IMR-90 (cell line): ENCODE measurements at regions not wholly inside any gene's neighbourhood (a gene's known extent, or its start where the extent isn't known, plus 50 kb on each side); places are given as distances from the start of the nearest gene placed in this dataset.

Source experiments
- ATAC-seq: fragments of 200-7000 bp; cut with Tn5 transposase; 2 replicates; pipeline ENCODE4 v1.9.1; 2020; ENCODE audit warnings: low read depth, mild to moderate bottlenecking, moderate library complexity
- BruUV-seq: library from RNA; stranded (reverse); fragments of 400-500 nt; replicated peaks from 2 replicates; lab custom pipeline; 2021; lab: Mats Ljungman, UMichigan
- CTCF ChIA-PET: fragments of 300-600 bp; formaldehyde crosslinking; extraction: SDS; loops from one replicate; lab custom pipeline; 2021; ENCODE audit warnings: antibody characterized with exemption; lab: Yijun Ruan, JAX
- POLR2A ChIA-PET: fragments of 300-600 bp; sonication (Branson Sonifier 250); formaldehyde crosslinking; loops from one replicate; lab custom pipeline; 2022; ENCODE audit warnings: antibody characterized with exemption; ENCODE audit not compliant: unreplicated experiment; lab: Charles Lee
- DNase-seq: peaks from one replicate; pipeline ENCODE4 v3.0.0; 2013
- H2AFZ ChIP-seq: replicated peaks from 2 replicates; pipeline ENCODE3; 2013; ENCODE audit warnings: low read length, mild to moderate bottlenecking; ENCODE audit not compliant: poor library complexity
- H2AK5ac ChIP-seq: 2 replicates; pipeline ENCODE4 v1.6.1; 2013; ENCODE audit warnings: low read depth, low read length, inconsistent platforms
- H2AK9ac ChIP-seq: replicated peaks from 2 replicates; pipeline ENCODE3; 2013; ENCODE audit warnings: mild to moderate bottlenecking, low read depth, low read length, moderate library complexity; ENCODE audit not compliant: poor library complexity
- H2BK120ac ChIP-seq: 2 replicates; pipeline ENCODE4 v1.6.1; 2013; ENCODE audit warnings: low read depth, low read length, inconsistent platforms
- H2BK15ac ChIP-seq: 3 replicates; pipeline ENCODE4 v1.6.1; 2013; ENCODE audit warnings: low read depth, low read length, inconsistent platforms
- H2BK20ac ChIP-seq: 2 replicates; pipeline ENCODE4 v1.6.1; 2013; ENCODE audit warnings: low read depth, mild to moderate bottlenecking, inconsistent platforms, low read length, moderate library complexity
- H2BK5ac ChIP-seq: 2 replicates; pipeline ENCODE4 v1.6.1; 2013; ENCODE audit warnings: mild to moderate bottlenecking, low read depth, low read length, inconsistent platforms; ENCODE audit not compliant: poor library complexity, severe bottlenecking
- H3K14ac ChIP-seq: replicated peaks from 2 replicates; pipeline ENCODE4 v1.6.1; 2013; ENCODE audit warnings: low read depth, low read length, inconsistent platforms
- H3K18ac ChIP-seq: 2 replicates; pipeline ENCODE4 v1.6.1; 2013; ENCODE audit warnings: low read depth, low read length, control low read depth
- H3K23ac ChIP-seq: 2 replicates; pipeline ENCODE4 v1.6.1; 2013; ENCODE audit warnings: low read depth, low read length, inconsistent platforms
- H3K27ac ChIP-seq: 2 replicates; pipeline ENCODE4 v1.5.1; 2013; ENCODE audit warnings: mild to moderate bottlenecking, control low read depth, low read length; ENCODE audit not compliant: insufficient read depth
- H3K27me3 ChIP-seq: 2 replicates; pipeline ENCODE4 v1.6.1; 2013; ENCODE audit warnings: low read length; ENCODE audit not compliant: control insufficient read depth, insufficient read depth
- H3K36me3 ChIP-seq: 2 replicates; pipeline ENCODE4 v1.6.1; 2013; ENCODE audit warnings: low read length, mixed read lengths; ENCODE audit not compliant: control insufficient read depth, insufficient read depth
- H3K4ac ChIP-seq: 2 replicates; pipeline ENCODE4 v1.6.1; 2013; ENCODE audit warnings: low read depth, low read length, inconsistent platforms
- H3K4me1 ChIP-seq: 2 replicates; pipeline ENCODE4 v1.6.1; 2013; ENCODE audit warnings: low read length, mixed read lengths; ENCODE audit not compliant: control insufficient read depth, insufficient read depth
- H3K4me2 ChIP-seq: 2 replicates; pipeline ENCODE4 v1.6.1; 2013; ENCODE audit warnings: low read depth, mild to moderate bottlenecking, control low read depth, low read length, moderate library complexity
- H3K4me3 ChIP-seq: 2 replicates; pipeline ENCODE4 v1.5.1; 2013; ENCODE audit warnings: low read depth, mild to moderate bottlenecking, control low read depth, low read length, moderate library complexity; ENCODE audit not compliant: insufficient read depth
- H3K56ac ChIP-seq: 2 replicates; pipeline ENCODE4 v1.6.1; 2013; ENCODE audit warnings: low read length, inconsistent platforms; ENCODE audit not compliant: insufficient read depth; ENCODE audit errors: extremely low read depth
- H3K79me1 ChIP-seq, 2 experiments: 2 replicates each; pipeline ENCODE4 v1.6.1; 2013; ENCODE audit warnings: low read length in 2 of 2, inconsistent platforms in 1 of 2, low read depth in 1 of 2
- H3K9ac ChIP-seq: 2 replicates; pipeline ENCODE4 v1.6.1; 2013; ENCODE audit warnings: low read depth, low read length, control low read depth
- H3K9me1 ChIP-seq: 2 replicates; pipeline ENCODE4 v1.6.1; 2013; ENCODE audit warnings: low read length, inconsistent platforms; ENCODE audit not compliant: insufficient read depth
- H3K9me3 ChIP-seq: 2 replicates; pipeline ENCODE4 v1.6.1; 2013; ENCODE audit warnings: low read length; ENCODE audit not compliant: control insufficient read depth, insufficient read depth
- H4K20me1 ChIP-seq: 2 replicates; pipeline ENCODE4 v1.6.1; 2013; ENCODE audit warnings: low read length, inconsistent platforms; ENCODE audit not compliant: insufficient read depth
- H4K5ac ChIP-seq: 2 replicates; pipeline ENCODE4 v1.6.1; 2013; ENCODE audit warnings: mild to moderate bottlenecking, low read depth, low read length, control low read depth
- H4K8ac ChIP-seq, 2 experiments: 2 replicates each; pipeline ENCODE4 v1.6.1; 2013; ENCODE audit warnings: low read depth in 2 of 2, low read length in 2 of 2, control low read depth in 1 of 2, inconsistent platforms in 1 of 2
- H4K91ac ChIP-seq: 2 replicates; pipeline ENCODE4 v1.6.1; 2013; ENCODE audit warnings: low read depth, low read length, inconsistent platforms; ENCODE audit not compliant: insufficient read depth
- BHLHE40 ChIP-seq: fragments of 150-350 bp; IDR thresholded peaks from 2 replicates; pipeline ENCODE4 v1.6.1; 2016; ENCODE audit warnings: mild to moderate bottlenecking, low read depth, low read length
- CEBPB ChIP-seq: IDR thresholded peaks from 2 replicates; pipeline ENCODE4 v1.6.1; 2012; ENCODE audit warnings: low read depth, low read length, improper control_type of control experiment
- CHD1 ChIP-seq: IDR thresholded peaks from 2 replicates; pipeline ENCODE4 v1.6.1; 2012; ENCODE audit warnings: low read depth, low read length, improper control_type of control experiment
- FOS ChIP-seq: fragments of 150-350 bp; IDR thresholded peaks from 2 replicates; pipeline ENCODE4 v1.6.1; 2016; ENCODE audit warnings: low read depth, low read length
- MAFK ChIP-seq: IDR thresholded peaks from 2 replicates; pipeline ENCODE4 v1.6.1; 2012; ENCODE audit warnings: low read depth, low read length, improper control_type of control experiment
- MAZ ChIP-seq: IDR thresholded peaks from 2 replicates; pipeline ENCODE4 v1.6.1; 2012; ENCODE audit warnings: low read depth, mild to moderate bottlenecking, low read length, improper control_type of control experiment, moderate library complexity, borderline replicate concordance
- MXI1 ChIP-seq: IDR thresholded peaks from 2 replicates; pipeline ENCODE4 v1.6.1; 2012; ENCODE audit warnings: low read depth, mild to moderate bottlenecking, low read length, moderate library complexity, borderline replicate concordance
- POLR2A ChIP-seq: IDR thresholded peaks from 2 replicates; pipeline ENCODE4 v1.6.1; 2012; ENCODE audit warnings: mild to moderate bottlenecking, low read depth, low read length
- RAD21 ChIP-seq: IDR thresholded peaks from 2 replicates; pipeline ENCODE4 v1.6.1; 2012; ENCODE audit warnings: low read length, improper control_type of control experiment
- RCOR1 ChIP-seq: IDR thresholded peaks from 2 replicates; pipeline ENCODE4 v1.6.1; 2012; ENCODE audit warnings: mild to moderate bottlenecking, low read length, improper control_type of control experiment; ENCODE audit not compliant: insufficient replicate concordance
- RFX5 ChIP-seq: IDR thresholded peaks from 2 replicates; pipeline ENCODE4 v1.8.0; 2012; ENCODE audit warnings: low read depth, mild to moderate bottlenecking, low read length, moderate library complexity
- SMC3 ChIP-seq: fragments of 150-350 bp; IDR thresholded peaks from 2 replicates; pipeline ENCODE4 v1.6.1; 2016; ENCODE audit warnings: low read depth, mild to moderate bottlenecking, antibody characterized with exemption, low read length, moderate library complexity
- WGBS, 2 experiments: methylation state at CpG; one replicate each; pipeline versions ENCODE4 v1.1.5 to v1.1.7; 2013; ENCODE audit warnings: missing lambda C conversion rate in 2 of 2; ENCODE audit not compliant: insufficient read length in 1 of 2; ENCODE audit errors: extremely low coverage in 2 of 2; 5-methylcytosine and 5-hydroxymethylcytosine counted together
- dilution Hi-C: fragments of 300-500 bp; cut with HindIII; formaldehyde crosslinking; loops from one replicate; pipeline ENCODE4 v1.14.3; 2018; ENCODE audit warnings: low sequenced_read_pairs; ENCODE audit not compliant: unreplicated experiment
- in situ Hi-C: fragments of 300-500 bp; cut with MboI; formaldehyde crosslinking; loops from 3 replicates; pipeline ENCODE4 v1.14.3; 2019; ENCODE audit warnings: low sequenced_read_pairs, inconsistent platforms, mixed read lengths
- intact Hi-C: fragments of 100-400 bp; cut with micrococcal nuclease; formaldehyde crosslinking; loops from 2 replicates; pipeline ENCODE4 v1.10.0; 2022
- TF ChIP-seq, protein P1 (sequence below): fragments of 150-350 bp; IDR thresholded peaks from 2 replicates; pipeline ENCODE4 v1.6.1; 2016; ENCODE audit warnings: low read depth, mild to moderate bottlenecking, low read length, moderate library complexity, borderline replicate concordance
- TF ChIP-seq, protein P2 (sequence below): fragments of 150-350 bp; IDR thresholded peaks from 2 replicates; pipeline ENCODE4 v1.6.1; 2017; ENCODE audit warnings: mild to moderate bottlenecking, antibody characterized with exemption, low read length, low read depth

- ChIA-PET CTCF (no interaction called here), POLR2A (no interaction called here)
- no peak overlapping the region for H3K23ac ChIP-seq
- dilution Hi-C loops (no loop called here), in situ Hi-C loops (no loop called here), intact Hi-C loops (no loop called here)
- no peaks in the 10 kb centered on the region for H3K9me3 ChIP-seq
- no peaks in the 10 kb centered on the region for H3K9me1 ChIP-seq
- no peak overlapping the region for H4K91ac ChIP-seq
- H3K14ac ChIP-seq = no peak overlapping the region
- H3K4me2 ChIP-seq = no peak overlapping the region
- no peak overlapping the region for H2BK20ac ChIP-seq
- no peak overlapping the region for H3K4ac ChIP-seq
- no peaks in the 10 kb centered on the region for H4K20me1 ChIP-seq
- WGBS, 2 experiments = 81% methylated on average over 3 of the region's 7 CpGs; no CpG with 5 or more reads in 1 of the 2 experiments
- H2BK120ac ChIP-seq = no peak overlapping the region
- H3K9ac ChIP-seq = no peak overlapping the region
- TF ChIP-seq CEBPB = no peak
- TF ChIP-seq RAD21 = no peak
- no peak for TF ChIP-seq CHD1
- TF ChIP-seq FOS = no peak
- TF ChIP-seq, protein P1, sequence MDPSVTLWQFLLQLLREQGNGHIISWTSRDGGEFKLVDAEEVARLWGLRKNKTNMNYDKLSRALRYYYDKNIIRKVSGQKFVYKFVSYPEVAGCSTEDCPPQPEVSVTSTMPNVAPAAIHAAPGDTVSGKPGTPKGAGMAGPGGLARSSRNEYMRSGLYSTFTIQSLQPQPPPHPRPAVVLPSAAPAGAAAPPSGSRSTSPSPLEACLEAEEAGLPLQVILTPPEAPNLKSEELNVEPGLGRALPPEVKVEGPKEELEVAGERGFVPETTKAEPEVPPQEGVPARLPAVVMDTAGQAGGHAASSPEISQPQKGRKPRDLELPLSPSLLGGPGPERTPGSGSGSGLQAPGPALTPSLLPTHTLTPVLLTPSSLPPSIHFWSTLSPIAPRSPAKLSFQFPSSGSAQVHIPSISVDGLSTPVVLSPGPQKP = no peak
- no peak for TF ChIP-seq BHLHE40
- no peak for TF ChIP-seq RFX5
- TF ChIP-seq MAZ = no peak
- no peak for TF ChIP-seq RCOR1
- TF ChIP-seq, protein P2, sequence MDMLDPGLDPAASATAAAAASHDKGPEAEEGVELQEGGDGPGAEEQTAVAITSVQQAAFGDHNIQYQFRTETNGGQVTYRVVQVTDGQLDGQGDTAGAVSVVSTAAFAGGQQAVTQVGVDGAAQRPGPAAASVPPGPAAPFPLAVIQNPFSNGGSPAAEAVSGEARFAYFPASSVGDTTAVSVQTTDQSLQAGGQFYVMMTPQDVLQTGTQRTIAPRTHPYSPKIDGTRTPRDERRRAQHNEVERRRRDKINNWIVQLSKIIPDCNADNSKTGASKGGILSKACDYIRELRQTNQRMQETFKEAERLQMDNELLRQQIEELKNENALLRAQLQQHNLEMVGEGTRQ = no peak
- no peak for TF ChIP-seq MAFK
- no peak for TF ChIP-seq SMC3
- no peak for TF ChIP-seq MXI1
- TF ChIP-seq POLR2A = no peak
- H2BK5ac ChIP-seq = no peak overlapping the region
- no peak overlapping the region for H3K4me3 ChIP-seq
- H3K4me1 ChIP-seq = no peaks in the 10 kb centered on the region
- no peak overlapping the region for H2AK5ac ChIP-seq
- H4K5ac ChIP-seq = no peak overlapping the region
- no TSS peak for BruUV-seq
- H4K8ac ChIP-seq = no peak overlapping the region
- H3K27ac ChIP-seq = no peak overlapping the region
- H3K56ac ChIP-seq = no peak overlapping the region
- H2AK9ac ChIP-seq = no peak overlapping the region
- H3K36me3 ChIP-seq = no peaks in the 10 kb centered on the region
- H3K79me1 ChIP-seq = no peaks in the 10 kb centered on the region
- no peak overlapping the region for H2AFZ ChIP-seq
- DNase-seq (no peak), ATAC-seq (no peak)
- H3K27me3 ChIP-seq = peaks cover 8% of the 10 kb centered on the region
- no peak overlapping the region for H3K18ac ChIP-seq
- no peak overlapping the region for H2BK15ac ChIP-seq
These were observed 214.2 kb downstream of the ICOS start for GRCh38 chr2:204150721-204151120.
